ENCODE measurements at regions not wholly inside any gene's neighbourhood (a gene's known extent, or its start where the extent isn't known, plus 50 kb on each side); places are given as distances from the start of the nearest gene placed in this dataset.

DNA sequence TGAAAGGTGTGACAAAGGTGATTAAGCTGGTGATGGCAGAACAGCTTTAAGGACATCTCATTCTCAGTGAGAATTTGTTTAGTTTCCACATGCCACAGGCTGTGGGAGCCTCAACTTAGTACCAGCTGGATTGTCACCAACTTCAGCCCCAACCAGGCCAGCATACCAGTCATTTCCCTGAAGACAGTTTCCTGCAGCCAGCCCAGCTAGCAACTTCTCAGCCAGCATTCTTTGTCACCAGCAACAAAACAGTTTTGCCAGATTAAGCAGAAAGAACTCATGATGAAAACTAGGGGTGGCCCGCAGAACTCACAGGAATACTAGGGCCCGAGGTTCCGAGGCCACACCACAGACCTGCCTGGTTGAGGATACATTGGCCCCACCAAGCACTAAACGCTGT, 68.8 kb upstream of the UNC5B start:
- Mint-ChIP-seq H3K27me3 (ENCODE audit: insufficient read depth) (peaks cover 34% of the 10 kb centered on the region), H3K9me3 (no peaks in the 10 kb centered on the region), H3K36me3 (ENCODE audit: low read depth) (no peaks in the 10 kb centered on the region), H3K4me3 (no peak overlapping the region), H3K4me1 (ENCODE audit: low read depth) (no peaks in the 10 kb centered on the region), H3K27ac (no peak overlapping the region)
- TF ChIP-seq, protein P1, sequence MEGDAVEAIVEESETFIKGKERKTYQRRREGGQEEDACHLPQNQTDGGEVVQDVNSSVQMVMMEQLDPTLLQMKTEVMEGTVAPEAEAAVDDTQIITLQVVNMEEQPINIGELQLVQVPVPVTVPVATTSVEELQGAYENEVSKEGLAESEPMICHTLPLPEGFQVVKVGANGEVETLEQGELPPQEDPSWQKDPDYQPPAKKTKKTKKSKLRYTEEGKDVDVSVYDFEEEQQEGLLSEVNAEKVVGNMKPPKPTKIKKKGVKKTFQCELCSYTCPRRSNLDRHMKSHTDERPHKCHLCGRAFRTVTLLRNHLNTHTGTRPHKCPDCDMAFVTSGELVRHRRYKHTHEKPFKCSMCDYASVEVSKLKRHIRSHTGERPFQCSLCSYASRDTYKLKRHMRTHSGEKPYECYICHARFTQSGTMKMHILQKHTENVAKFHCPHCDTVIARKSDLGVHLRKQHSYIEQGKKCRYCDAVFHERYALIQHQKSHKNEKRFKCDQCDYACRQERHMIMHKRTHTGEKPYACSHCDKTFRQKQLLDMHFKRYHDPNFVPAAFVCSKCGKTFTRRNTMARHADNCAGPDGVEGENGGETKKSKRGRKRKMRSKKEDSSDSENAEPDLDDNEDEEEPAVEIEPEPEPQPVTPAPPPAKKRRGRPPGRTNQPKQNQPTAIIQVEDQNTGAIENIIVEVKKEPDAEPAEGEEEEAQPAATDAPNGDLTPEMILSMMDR (IDR thresholded peaks at IDR 0.05): no peak
- no peak for DNase-seq

DNA sequence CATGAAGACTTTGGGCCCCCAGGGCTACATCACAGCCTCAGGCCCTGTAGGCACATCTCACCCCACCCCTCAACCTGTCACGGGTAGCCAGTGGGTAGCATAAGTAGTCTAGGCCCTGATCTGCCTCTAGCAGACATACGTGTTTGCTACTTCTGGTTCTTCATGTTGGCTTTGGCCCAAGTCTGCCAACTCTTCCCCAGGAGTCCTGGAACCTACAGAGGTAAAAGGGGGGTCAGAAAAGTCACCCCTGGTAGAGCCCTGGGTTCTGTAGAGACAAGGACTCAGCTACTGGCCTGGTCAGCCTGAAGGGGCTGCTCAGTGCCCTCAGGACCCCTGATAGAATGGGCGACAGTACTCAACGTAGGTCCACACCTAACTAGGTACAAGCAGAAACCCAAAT, 67.5 kb upstream of the UNC5B start:
- H3K9me3 Mint-ChIP-seq: no peaks in the 10 kb centered on the region
- H3K27me3 Mint-ChIP-seq (ENCODE audit: insufficient read depth): peaks cover 26% of the 10 kb centered on the region
- no peak overlapping the region for H3K4me3 Mint-ChIP-seq
- TF ChIP-seq, protein P1 (IDR thresholded peaks at IDR 0.05): no peak
- no peaks in the 10 kb centered on the region for H3K4me1 Mint-ChIP-seq (ENCODE audit: low read depth)
- no peak overlapping the region for H3K27ac Mint-ChIP-seq
- no peaks in the 10 kb centered on the region for H3K36me3 Mint-ChIP-seq (ENCODE audit: low read depth)
- no peak for DNase-seq

DNA sequence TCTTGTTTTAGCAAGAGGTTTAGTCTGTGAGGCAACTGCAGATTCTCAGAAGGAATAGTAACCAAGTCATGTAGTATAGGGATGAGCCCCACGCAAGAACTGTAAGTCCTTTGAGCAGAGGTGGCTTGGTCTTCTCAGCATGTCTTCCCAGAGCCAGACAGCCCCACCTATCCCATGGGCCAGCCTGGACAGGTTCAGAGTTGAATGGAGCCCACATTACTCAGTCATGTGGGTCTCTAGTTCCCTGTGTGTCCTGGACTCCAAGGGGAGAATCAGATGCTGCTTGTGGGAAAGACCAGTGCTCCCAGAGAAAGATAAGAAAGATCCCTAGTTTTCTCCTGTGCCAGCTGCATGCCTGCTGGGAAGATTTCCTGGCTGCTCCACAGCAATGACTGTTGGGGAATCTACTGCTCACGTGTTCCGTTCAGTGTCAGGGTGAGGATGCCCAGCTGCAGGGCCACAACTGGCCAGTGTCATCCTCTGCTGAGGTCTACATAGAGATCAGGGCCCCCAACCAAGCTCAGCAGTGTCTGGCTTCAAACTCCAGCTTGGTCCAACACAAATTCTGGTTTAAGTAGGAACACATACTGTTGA, 66.9 kb upstream of the UNC5B start:
- Mint-ChIP-seq H3K36me3 (ENCODE audit: low read depth) (no peaks in the 10 kb centered on the region), H3K4me3 (no peak overlapping the region), H3K9me3 (no peaks in the 10 kb centered on the region), H3K27ac (no peak overlapping the region), H3K4me1 (ENCODE audit: low read depth) (no peaks in the 10 kb centered on the region), H3K27me3 (ENCODE audit: insufficient read depth) (peaks cover 26% of the 10 kb centered on the region)
- no peak for DNase-seq
- TF ChIP-seq, protein P1 (IDR thresholded peaks at IDR 0.05): no peak

DNA sequence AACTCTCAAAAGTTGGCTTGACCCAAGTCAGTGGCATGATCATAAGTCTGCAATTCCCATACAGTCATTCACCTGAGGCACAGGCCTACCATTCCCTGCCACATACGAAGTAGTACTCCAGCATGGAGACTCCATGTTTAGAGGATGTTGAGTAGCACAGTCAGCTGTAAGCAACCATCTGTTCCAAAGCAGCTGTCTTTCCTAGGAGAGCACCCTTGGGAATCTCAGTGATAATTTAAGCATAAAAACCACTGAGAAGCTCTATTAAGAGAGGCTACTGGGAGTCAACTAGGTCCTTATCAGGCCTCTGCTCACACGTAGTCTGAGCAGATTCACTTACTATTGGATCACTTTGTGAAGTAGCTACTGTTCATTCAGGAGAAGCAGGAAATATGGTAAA, 61.6 kb upstream of the UNC5B start:
- no peak for DNase-seq
- H3K27me3 Mint-ChIP-seq (ENCODE audit: insufficient read depth): peaks cover 28% of the 10 kb centered on the region
- TF ChIP-seq, protein P1 (IDR thresholded peaks at IDR 0.05): no peak
- H3K27ac Mint-ChIP-seq: no peak overlapping the region
- no peak overlapping the region for H3K4me3 Mint-ChIP-seq
- H3K4me1 Mint-ChIP-seq (ENCODE audit: low read depth): no peaks in the 10 kb centered on the region
- H3K9me3 Mint-ChIP-seq: no peaks in the 10 kb centered on the region
- no peaks in the 10 kb centered on the region for H3K36me3 Mint-ChIP-seq (ENCODE audit: low read depth)

DNA sequence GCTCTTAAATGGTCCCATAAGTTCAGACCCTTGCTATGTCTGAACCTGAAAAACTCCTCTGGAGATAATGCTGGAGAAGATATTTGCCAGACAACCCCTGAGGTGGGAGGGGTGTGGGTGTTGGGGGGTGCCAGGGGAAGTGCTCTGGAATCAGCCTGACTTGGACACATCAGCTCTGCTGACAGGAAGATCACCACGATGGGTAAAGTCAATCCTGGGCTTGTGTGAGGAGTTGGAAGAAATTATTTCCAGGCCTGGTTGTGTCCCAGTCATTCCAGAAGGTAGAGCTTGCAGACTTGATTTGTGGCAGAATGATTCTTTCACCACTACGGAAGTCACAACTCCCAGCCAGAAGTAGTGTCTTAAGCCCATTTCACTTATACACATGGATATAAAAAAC, 60.3 kb upstream of the UNC5B start:
- no peaks in the 10 kb centered on the region for H3K9me3 Mint-ChIP-seq
- no peaks in the 10 kb centered on the region for H3K4me1 Mint-ChIP-seq (ENCODE audit: low read depth)
- TF ChIP-seq, protein P1 (IDR thresholded peaks at IDR 0.05): no peak
- H3K27ac Mint-ChIP-seq: no peak overlapping the region
- DNase-seq: no peak
- H3K36me3 Mint-ChIP-seq (ENCODE audit: low read depth): no peaks in the 10 kb centered on the region
- H3K4me3 Mint-ChIP-seq: no peak overlapping the region
- H3K27me3 Mint-ChIP-seq (ENCODE audit: insufficient read depth): peaks cover 15% of the 10 kb centered on the region

DNA sequence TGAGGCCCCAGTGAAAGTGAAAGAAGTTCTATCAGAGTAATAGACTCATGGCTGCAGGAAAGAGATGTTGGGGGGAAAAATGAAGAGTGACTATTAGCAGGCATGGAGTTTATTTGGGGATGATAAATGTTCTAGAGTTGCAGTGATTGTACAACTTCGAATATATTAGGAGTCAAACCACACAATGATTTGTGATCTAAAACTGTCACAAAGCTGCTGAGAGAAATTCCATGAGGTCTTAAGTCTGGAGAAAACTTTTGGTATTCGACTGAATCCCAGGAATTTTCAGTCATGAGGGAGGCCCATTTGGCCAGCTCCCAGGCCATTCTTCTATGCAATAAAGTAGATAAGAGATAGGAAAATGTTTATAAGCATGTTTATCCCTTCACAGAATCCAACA, 55.9 kb upstream of the UNC5B start:
- Mint-ChIP-seq H3K36me3 (ENCODE audit: low read depth) (no peaks in the 10 kb centered on the region), H3K4me3 (no peak overlapping the region), H3K9me3 (no peaks in the 10 kb centered on the region), H3K27ac (no peak overlapping the region), H3K4me1 (ENCODE audit: low read depth) (no peaks in the 10 kb centered on the region), H3K27me3 (ENCODE audit: insufficient read depth) (peaks cover 19% of the 10 kb centered on the region)
- DNase-seq: no peak
- TF ChIP-seq, protein P1 (IDR thresholded peaks at IDR 0.05): no peak

Data from HFFc6 (cell line).